Spleen (tissue), 7 donors: ENCODE measurements at regions not wholly inside any gene's neighbourhood (a gene's known extent, or its start where the extent isn't known, plus 50 kb on each side); places are given as distances from the start of the nearest gene placed in this dataset.

Experiments
- CTCF ChIP-seq, 11 experiments: fragments of 200-600 bp in 7 of 11; fragments of 450-650 bp in 4 of 11; sonication (generic) in 4 of 11; IDR thresholded peaks in 8 of 11; conservative IDR thresholded peaks in 3 of 11; 1 replicate in 7 of 11; 2 replicates in 4 of 11; pipeline versions ENCODE4 v1.4.0 to v1.8.0; 2016 to 2021; ENCODE audit warnings: antibody characterized with exemption in 11 of 11, inconsistent platforms in 4 of 11, mild to moderate bottlenecking in 1 of 11
- POLR2A ChIP-seq, 3 donors: fragments of 450-650 bp; IDR thresholded peaks; one replicate each; pipeline ENCODE4 v1.5.1; 2017; ENCODE audit warnings: antibody characterized with exemption in 3 of 3, mild to moderate bottlenecking in 1 of 3
- POLR2AphosphoS5 ChIP-seq, 3 donors: sonication (generic); formaldehyde crosslinking; IDR thresholded peaks; one replicate each; pipeline ENCODE4 v1.5.1; 2017; ENCODE audit warnings: antibody characterized with exemption in 3 of 3
- donor health status: DM: no; HTN: no; CAD: no; lungs with moderate emphysema.
- donor health status: DM: no; HTN: no; CAD: no.
- donor health status: DM: no; HTN: no; CAD: no.

GRCh38 chr11:112706863-112707262 lies 254.4 kb upstream of the NCAM1 start:
- TF ChIP-seq CTCF (IDR thresholded peaks at IDR 0.05 in 8 of 11, conservative IDR thresholded peaks at IDR 0.05 in 3 of 11) (no peak), POLR2A (IDR thresholded peaks at IDR 0.05) (no peak), POLR2AphosphoS5 (IDR thresholded peaks at IDR 0.05) (no peak)
